Activated B cell treated with CpG ODN at 0.5 μM for 24 hours (primary cell): ENCODE measurements at regions not wholly inside any gene's neighbourhood (a gene's known extent, or its start where the extent isn't known, plus 50 kb on each side); places are given as distances from the start of the nearest gene placed in this dataset.

Experiments
- ATAC-seq: fragments of 200-7000 bp; cut with Tn5 transposase; one replicate; pipeline ENCODE4 v1.10.0; 2021; ENCODE audit warnings: low read depth, mild to moderate bottlenecking, moderate library complexity
- CTCF ChIA-PET: fragments of 350-600 bp; sonication (Branson Sonifier 250); formaldehyde crosslinking; loops from one replicate; lab custom pipeline; 2021; ENCODE audit warnings: antibody characterized with exemption; lab: Charles Lee
- POLR2A ChIA-PET: fragments of 350-600 bp; sonication (Branson Sonifier 250); formaldehyde crosslinking; loops from one replicate; lab custom pipeline; 2021; ENCODE audit warnings: antibody characterized with exemption; lab: Charles Lee
- DNase-seq: peaks from one replicate; pipeline ENCODE4 v3.0.0; 2022
- H3K27ac Mint-ChIP-seq: one replicate; pipeline ENCODE4 v1.8.0; 2020; ENCODE audit warnings: mixed read lengths
- H3K27me3 Mint-ChIP-seq: one replicate; pipeline ENCODE4 v1.8.0; 2021; ENCODE audit warnings: mixed read lengths
- H3K36me3 Mint-ChIP-seq: one replicate; pipeline ENCODE4 v1.8.0; 2021; ENCODE audit warnings: low read depth, mixed read lengths
- H3K4me1 Mint-ChIP-seq: one replicate; pipeline ENCODE4 v1.8.0; 2021; ENCODE audit warnings: mixed read lengths
- H3K4me3 Mint-ChIP-seq: one replicate; pipeline ENCODE4 v1.8.0; 2020; ENCODE audit warnings: mild to moderate bottlenecking, mixed read lengths
- H3K9me3 Mint-ChIP-seq: one replicate; pipeline ENCODE4 v1.8.0; 2020; ENCODE audit warnings: mixed read lengths
- intact Hi-C: fragments of 100-400 bp; cut with micrococcal nuclease; formaldehyde crosslinking; loops from one replicate; pipeline ENCODE4 v1.15.1; 2024
- TF ChIP-seq, protein P1 (sequence below): fragments of 200-600 bp; IDR thresholded peaks from one replicate; pipeline ENCODE4 v1.8.0; 2022; ENCODE audit warnings: antibody characterized with exemption, mild to moderate bottlenecking

DNA sequence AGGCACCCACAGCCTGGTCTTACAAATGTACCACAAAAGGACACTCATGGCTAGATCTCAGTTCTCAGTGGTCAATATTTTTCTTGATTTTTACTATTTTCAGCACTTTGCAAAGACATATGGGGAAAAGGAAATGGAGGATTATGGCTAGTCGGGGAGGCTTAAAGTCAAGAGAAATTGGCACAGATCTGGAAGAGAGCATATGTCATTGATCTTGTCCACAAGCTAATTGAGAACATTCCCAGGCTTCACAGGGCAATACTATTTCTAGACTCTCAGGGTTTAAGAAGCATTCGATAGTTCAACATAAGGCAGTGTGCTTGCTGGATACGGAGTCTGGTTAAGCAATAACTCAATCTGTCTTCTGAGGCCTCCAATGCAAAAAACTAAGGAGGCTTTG, 285.8 kb downstream of the ZNF608 start:
- intact Hi-C loops: no loop called here
- peaks cover 20% of the 10 kb centered on the region for H3K9me3 Mint-ChIP-seq
- no peaks in the 10 kb centered on the region for H3K27me3 Mint-ChIP-seq
- DNase-seq (no peak), ATAC-seq (no peak)
- H3K4me1 Mint-ChIP-seq: peaks cover 10% of the 10 kb centered on the region
- POLR2A ChIA-PET: no interaction called here
- CTCF ChIA-PET: no interaction called here
- no peak overlapping the region for H3K4me3 Mint-ChIP-seq
- TF ChIP-seq, protein P1, sequence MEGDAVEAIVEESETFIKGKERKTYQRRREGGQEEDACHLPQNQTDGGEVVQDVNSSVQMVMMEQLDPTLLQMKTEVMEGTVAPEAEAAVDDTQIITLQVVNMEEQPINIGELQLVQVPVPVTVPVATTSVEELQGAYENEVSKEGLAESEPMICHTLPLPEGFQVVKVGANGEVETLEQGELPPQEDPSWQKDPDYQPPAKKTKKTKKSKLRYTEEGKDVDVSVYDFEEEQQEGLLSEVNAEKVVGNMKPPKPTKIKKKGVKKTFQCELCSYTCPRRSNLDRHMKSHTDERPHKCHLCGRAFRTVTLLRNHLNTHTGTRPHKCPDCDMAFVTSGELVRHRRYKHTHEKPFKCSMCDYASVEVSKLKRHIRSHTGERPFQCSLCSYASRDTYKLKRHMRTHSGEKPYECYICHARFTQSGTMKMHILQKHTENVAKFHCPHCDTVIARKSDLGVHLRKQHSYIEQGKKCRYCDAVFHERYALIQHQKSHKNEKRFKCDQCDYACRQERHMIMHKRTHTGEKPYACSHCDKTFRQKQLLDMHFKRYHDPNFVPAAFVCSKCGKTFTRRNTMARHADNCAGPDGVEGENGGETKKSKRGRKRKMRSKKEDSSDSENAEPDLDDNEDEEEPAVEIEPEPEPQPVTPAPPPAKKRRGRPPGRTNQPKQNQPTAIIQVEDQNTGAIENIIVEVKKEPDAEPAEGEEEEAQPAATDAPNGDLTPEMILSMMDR: no peak
- peaks cover 2% of the 10 kb centered on the region for H3K36me3 Mint-ChIP-seq
- H3K27ac Mint-ChIP-seq: no peak overlapping the region

DNA sequence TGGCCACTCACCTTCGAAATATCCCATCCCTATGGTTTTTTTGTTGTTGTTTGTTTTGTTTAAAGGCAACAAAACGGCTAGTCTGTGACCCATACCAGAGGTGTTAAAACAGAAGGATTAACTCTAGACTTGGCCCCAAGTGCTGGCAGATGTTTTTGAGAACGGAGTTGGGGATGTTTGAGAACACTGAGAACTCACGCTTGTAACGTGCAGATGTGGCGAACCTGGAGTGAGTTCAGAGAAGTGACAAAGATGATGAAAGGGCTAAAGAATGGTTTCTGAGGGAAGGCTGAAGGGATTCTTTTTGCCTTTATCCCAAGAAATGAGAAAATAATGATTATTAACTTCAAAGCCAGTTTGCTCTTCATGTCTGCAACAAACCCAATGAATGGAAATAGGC, 286.5 kb downstream of the ZNF608 start:
- Mint-ChIP-seq H3K4me3 (no peak overlapping the region), H3K27me3 (no peaks in the 10 kb centered on the region), H3K27ac (no peak overlapping the region), H3K4me1 (peaks cover 16% of the 10 kb centered on the region), H3K9me3 (peaks cover 20% of the 10 kb centered on the region), H3K36me3 (peaks cover 2% of the 10 kb centered on the region)
- no peak for DNase-seq
- TF ChIP-seq, protein P1: no peak
- ATAC-seq: no peak
- intact Hi-C loops: loop anchor here (10.0 kb wide), 1 partner anchor 475 kb away; no protein-coding TSS in a partner anchor
- CTCF ChIA-PET: no interaction called here
- POLR2A ChIA-PET: no interaction called here

DNA sequence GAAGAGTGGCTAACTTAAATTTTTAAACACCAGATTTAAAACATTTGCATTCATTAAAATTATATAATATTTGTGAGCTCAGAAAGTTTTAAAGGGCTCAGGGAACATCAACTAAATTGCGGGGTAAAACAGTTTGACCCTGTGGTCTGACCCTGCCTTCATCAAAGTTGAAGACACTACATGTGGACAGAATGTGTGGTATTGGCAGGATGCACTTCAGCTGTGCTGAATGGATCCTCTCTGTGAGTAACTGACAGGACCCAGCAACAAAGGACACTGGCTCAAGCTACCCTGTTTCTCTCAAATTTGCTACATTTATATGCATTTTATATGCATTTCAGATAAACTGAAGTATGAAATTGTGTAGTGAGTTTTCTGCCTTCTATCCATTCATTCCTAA, 288.5 kb downstream of the ZNF608 start:
- no peak for DNase-seq
- H3K4me3 Mint-ChIP-seq: no peak overlapping the region
- H3K27ac Mint-ChIP-seq: no peak overlapping the region
- CTCF ChIA-PET: no interaction called here
- intact Hi-C loops: loop anchor here (10.0 kb wide), 1 partner anchor 477 kb away; no protein-coding TSS in a partner anchor
- peaks cover 15% of the 10 kb centered on the region for H3K9me3 Mint-ChIP-seq
- no peak for ATAC-seq
- POLR2A ChIA-PET: no interaction called here
- TF ChIP-seq, protein P1: no peak
- no peaks in the 10 kb centered on the region for H3K27me3 Mint-ChIP-seq
- peaks cover 2% of the 10 kb centered on the region for H3K36me3 Mint-ChIP-seq
- peaks cover 36% of the 10 kb centered on the region for H3K4me1 Mint-ChIP-seq

DNA sequence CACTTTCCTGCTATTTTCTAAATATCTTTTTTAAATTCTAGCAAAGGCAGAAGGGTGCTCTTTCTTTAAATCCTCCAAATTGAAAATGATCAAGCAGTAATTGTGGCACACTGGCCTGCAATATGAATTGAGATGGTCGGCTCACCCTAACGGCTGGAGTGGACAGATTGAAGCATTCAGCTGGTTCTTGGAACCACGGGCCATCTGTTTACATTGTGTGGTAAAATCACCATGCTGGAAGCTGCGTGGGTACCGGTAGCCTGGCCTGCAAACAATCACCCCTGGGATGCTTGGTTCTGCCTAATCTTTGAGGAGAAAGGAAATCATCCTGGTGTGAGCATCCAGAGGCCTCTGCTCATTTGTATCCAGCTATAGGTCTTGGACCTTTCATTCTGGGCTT, 289.3 kb downstream of the ZNF608 start:
- TF ChIP-seq, protein P1: no peak
- Mint-ChIP-seq H3K4me3 (no peak overlapping the region), H3K27me3 (no peaks in the 10 kb centered on the region), H3K4me1 (peaks cover 43% of the 10 kb centered on the region), H3K9me3 (peaks cover 15% of the 10 kb centered on the region), H3K27ac (no peak overlapping the region), H3K36me3 (peaks cover 2% of the 10 kb centered on the region)
- intact Hi-C loops: loop anchor here (10.0 kb wide), 1 partner anchor 478 kb away; no protein-coding TSS in a partner anchor
- ATAC-seq (no peak), DNase-seq (no peak)
- ChIA-PET CTCF (no interaction called here), POLR2A (no interaction called here)

DNA sequence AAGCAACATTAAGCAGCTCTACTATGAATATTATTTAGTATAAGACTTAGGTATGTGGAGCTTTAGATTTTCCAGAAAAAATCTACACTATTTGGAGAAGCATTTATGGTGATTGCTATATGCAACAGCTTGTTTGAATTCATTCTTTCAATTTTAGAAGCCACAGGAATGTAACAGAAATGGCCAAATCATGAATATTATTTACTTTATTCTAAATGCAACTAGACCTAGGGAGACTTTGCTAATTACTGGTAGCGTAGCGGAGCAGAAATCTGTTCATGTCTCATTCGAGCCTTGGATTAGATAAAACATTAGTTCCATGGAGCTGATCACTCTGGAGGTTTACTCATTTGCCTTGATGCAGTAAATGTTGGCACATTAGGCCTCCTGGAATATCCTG, 290.2 kb downstream of the ZNF608 start:
- peaks cover 2% of the 10 kb centered on the region for H3K36me3 Mint-ChIP-seq
- no peaks in the 10 kb centered on the region for H3K27me3 Mint-ChIP-seq
- H3K4me1 Mint-ChIP-seq: peaks cover 41% of the 10 kb centered on the region
- no peak overlapping the region for H3K4me3 Mint-ChIP-seq
- no peak for DNase-seq
- peaks cover 15% of the 10 kb centered on the region for H3K9me3 Mint-ChIP-seq
- TF ChIP-seq, protein P1: no peak
- no peak overlapping the region for H3K27ac Mint-ChIP-seq
- intact Hi-C loops: loop anchor here (10.0 kb wide), 1 partner anchor 479 kb away; no protein-coding TSS in a partner anchor
- ATAC-seq: no peak
- ChIA-PET CTCF (no interaction called here), POLR2A (no interaction called here)
